Mesenchymal stem cell (in vitro differentiated cells and primary cell): ENCODE measurements at regions not wholly inside any gene's neighbourhood (a gene's known extent, or its start where the extent isn't known, plus 50 kb on each side); places are given as distances from the start of the nearest gene placed in this dataset.

Experiments used
- DNase-seq: peaks from one replicate; pipeline ENCODE4 v3.0.0-alpha.2; 2013
- H2AFZ ChIP-seq: one replicate; pipeline ENCODE4 v1.6.1; 2013; ENCODE audit warnings: low read depth, mild to moderate bottlenecking, control low read depth, inconsistent platforms, low read length, moderate library complexity
- H2AK5ac ChIP-seq: 2 replicates; pipeline ENCODE4 v1.6.1; 2013; ENCODE audit warnings: low read length, moderate library complexity, mild to moderate bottlenecking, inconsistent platforms; ENCODE audit not compliant: severe bottlenecking
- H2BK120ac ChIP-seq: one replicate; pipeline ENCODE4 v1.6.1; 2013; ENCODE audit warnings: low read depth, mild to moderate bottlenecking, inconsistent platforms, low read length, moderate library complexity
- H2BK12ac ChIP-seq, 2 experiments: one replicate each; pipeline ENCODE4 v1.6.1; 2013; ENCODE audit warnings: inconsistent platforms in 2 of 2, low read length in 2 of 2, mild to moderate bottlenecking in 2 of 2, moderate library complexity in 2 of 2, control low read depth in 1 of 2
- H2BK15ac ChIP-seq: one replicate; pipeline ENCODE4 v1.6.1; 2013; ENCODE audit warnings: mild to moderate bottlenecking, low read depth, inconsistent platforms; ENCODE audit not compliant: poor library complexity, severe bottlenecking
- H2BK5ac ChIP-seq: 2 replicates; pipeline ENCODE4 v1.6.1; 2013; ENCODE audit warnings: low read depth, mild to moderate bottlenecking, low read length, control low read depth, inconsistent platforms; ENCODE audit not compliant: poor library complexity, severe bottlenecking
- H3K14ac ChIP-seq, 2 experiments: one replicate each; pipeline ENCODE4 v1.6.1; 2013; ENCODE audit warnings: inconsistent platforms in 2 of 2, low read length in 2 of 2, control low read depth in 1 of 2, mild to moderate bottlenecking in 1 of 2, moderate library complexity in 1 of 2
- H3K18ac ChIP-seq, 2 experiments: one replicate each; pipeline ENCODE4 v1.6.1; 2013; ENCODE audit warnings: inconsistent platforms in 2 of 2, low read length in 2 of 2, control low read depth in 1 of 2, low read depth in 1 of 2, mild to moderate bottlenecking in 1 of 2
- H3K23ac ChIP-seq, 2 experiments: one replicate each; pipeline ENCODE4 v1.6.1; 2013; ENCODE audit warnings: inconsistent platforms in 2 of 2, low read length in 2 of 2, mild to moderate bottlenecking in 2 of 2, moderate library complexity in 2 of 2, control low read depth in 1 of 2
- H3K27ac ChIP-seq: 2 replicates; pipeline ENCODE4 v1.5.1; 2013; ENCODE audit warnings: mild to moderate bottlenecking, moderate library complexity, low read length, control low read depth, inconsistent platforms; ENCODE audit not compliant: poor library complexity, severe bottlenecking
- H3K27me3 ChIP-seq, 2 experiments: 2 replicates each; pipeline versions ENCODE4 v1.6.1 to v1.7.0; 2013; ENCODE audit warnings: low read length in 2 of 2, mild to moderate bottlenecking in 2 of 2, moderate library complexity in 2 of 2, control low read depth in 1 of 2, inconsistent platforms in 1 of 2; ENCODE audit not compliant: control insufficient read depth in 1 of 2, insufficient read depth in 1 of 2
- H3K36me3 ChIP-seq, 2 experiments: 2 replicates each; pipeline versions ENCODE4 v1.6.1 to v1.7.0; 2013; ENCODE audit warnings: low read length in 2 of 2, control low read depth in 1 of 2, inconsistent platforms in 1 of 2, low read depth in 1 of 2, mild to moderate bottlenecking in 1 of 2; ENCODE audit not compliant: insufficient read depth in 2 of 2, control insufficient read depth in 1 of 2
- H3K4ac ChIP-seq, 2 experiments: one replicate each; pipeline ENCODE4 v1.6.1; 2013; ENCODE audit warnings: inconsistent platforms in 2 of 2, low read length in 2 of 2, mild to moderate bottlenecking in 2 of 2, moderate library complexity in 2 of 2, control low read depth in 1 of 2, low read depth in 1 of 2
- H3K4me1 ChIP-seq: 2 replicates; pipeline ENCODE4 v1.6.1; 2013; ENCODE audit warnings: low read depth, low read length, control low read depth; ENCODE audit not compliant: control insufficient read depth, insufficient read depth
- H3K4me2 ChIP-seq: 2 replicates; pipeline ENCODE4 v1.6.1; 2013; ENCODE audit warnings: low read length, mild to moderate bottlenecking, inconsistent platforms; ENCODE audit not compliant: poor library complexity, severe bottlenecking
- H3K4me3 ChIP-seq, 2 experiments: 2 replicates each; pipeline versions ENCODE4 v1.5.1 to v1.7.0; 2013; ENCODE audit warnings: low read length in 2 of 2, mild to moderate bottlenecking in 2 of 2, control low read depth in 1 of 2, low read depth in 1 of 2; ENCODE audit not compliant: insufficient read depth in 1 of 2
- H3K79me1 ChIP-seq: replicated peaks from 2 replicates; pipeline ENCODE4 v1.6.1; 2013; ENCODE audit warnings: mild to moderate bottlenecking, control low read depth, low read length, inconsistent platforms; ENCODE audit not compliant: poor library complexity, severe bottlenecking
- H3K9ac ChIP-seq: 2 replicates; pipeline ENCODE4 v1.7.0; 2013; ENCODE audit warnings: mild to moderate bottlenecking, low read length, moderate library complexity
- H3K9me3 ChIP-seq: 2 replicates; pipeline ENCODE4 v1.7.0; 2013; ENCODE audit warnings: mild to moderate bottlenecking, low read length; ENCODE audit not compliant: control insufficient read depth
- H4K8ac ChIP-seq: one replicate; pipeline ENCODE4 v1.6.1; 2013; ENCODE audit warnings: inconsistent platforms, mild to moderate bottlenecking, low read length, moderate library complexity
- H4K91ac ChIP-seq: one replicate; pipeline ENCODE4 v1.6.1; 2013; ENCODE audit warnings: mild to moderate bottlenecking, low read length, inconsistent platforms
- WGBS: methylation state at CpG from one replicate; pipeline ENCODE4 v1.1.7; 2013; ENCODE audit warnings: mixed read lengths; 5-methylcytosine and 5-hydroxymethylcytosine counted together

- H3K9me3 ChIP-seq = no peaks in the 10 kb centered on the region
- no peak for DNase-seq
- no peak overlapping the region for H2AK5ac ChIP-seq
- H2BK5ac ChIP-seq = no peak overlapping the region
- no peak overlapping the region for H3K4me3 ChIP-seq
- H3K18ac ChIP-seq = no peak overlapping the region
- H3K4ac ChIP-seq = no peak overlapping the region
- H3K36me3 ChIP-seq = no peaks in the 10 kb centered on the region
- H3K14ac ChIP-seq = no peak overlapping the region
- H3K9ac ChIP-seq = no peak overlapping the region
- H2BK15ac ChIP-seq = no peak overlapping the region
- H2BK12ac ChIP-seq = no peak overlapping the region
- no peak overlapping the region for H3K23ac ChIP-seq
- no peak overlapping the region for H4K91ac ChIP-seq
- H3K4me1 ChIP-seq = no peaks in the 10 kb centered on the region
- WGBS = 83% methylated on average over 2 of the region's 2 CpGs
- no peaks in the 10 kb centered on the region for H3K79me1 ChIP-seq
- no peak overlapping the region for H4K8ac ChIP-seq
- H3K27ac ChIP-seq = no peak overlapping the region
- no peak overlapping the region for H2BK120ac ChIP-seq
- no peaks in the 10 kb centered on the region for H3K27me3 ChIP-seq
- H2AFZ ChIP-seq = no peak overlapping the region
- no peak overlapping the region for H3K4me2 ChIP-seq
Observed at GRCh38 chr17:14007951-14008350, 61.4 kb upstream of the COX10 start.

DNA sequence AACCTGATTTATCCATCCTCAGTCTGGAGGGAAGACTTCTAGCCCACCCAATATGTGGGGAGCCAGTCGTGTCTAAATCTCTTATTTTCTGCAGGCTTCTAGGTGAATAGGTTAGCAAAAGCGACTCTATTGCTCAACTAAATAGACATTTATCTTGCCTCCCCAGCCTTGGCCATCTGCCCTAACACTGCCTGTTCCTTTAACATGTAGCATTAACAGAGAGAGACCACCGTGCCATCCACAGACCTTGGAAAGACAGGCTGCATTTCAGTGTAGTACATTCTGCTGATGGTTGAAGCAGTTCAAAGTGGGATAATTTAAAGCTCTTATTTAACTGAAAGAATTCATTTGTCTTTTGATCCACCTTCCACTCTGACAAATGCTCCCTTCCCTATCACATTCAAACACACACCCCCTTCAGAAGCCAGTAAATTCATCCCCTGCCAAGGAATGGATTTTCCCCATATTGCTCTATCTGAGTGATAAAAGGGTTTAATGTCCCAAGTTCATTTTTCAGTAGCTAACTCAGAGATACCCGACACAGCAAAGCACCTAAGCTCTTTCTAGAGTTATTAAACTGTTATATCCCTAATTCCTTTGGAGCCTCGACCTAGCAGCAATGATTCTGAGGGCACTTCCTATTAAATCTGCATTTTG is 58.1 kb upstream of the COX10 start:
- Histone ChIP-seq H2BK15ac (no peak overlapping the region), H4K8ac (no peak overlapping the region), H3K23ac (no peak overlapping the region), H3K4me2 (no peak overlapping the region), H3K27ac (no peak overlapping the region), H2BK120ac (no peak overlapping the region), H3K27me3 (no peaks in the 10 kb centered on the region), H4K91ac (no peak overlapping the region), H2BK5ac (no peak overlapping the region), H3K79me1 (no peaks in the 10 kb centered on the region), H2AK5ac (no peak overlapping the region), H3K9ac (no peak overlapping the region), H2BK12ac (no peak overlapping the region), H3K36me3 (no peaks in the 10 kb centered on the region), H3K4me1 (no peaks in the 10 kb centered on the region), H3K4me3 (no peak overlapping the region), H3K14ac (peak overlapping the region in 1 of 2 experiments; percentile 12), H3K18ac (no peak overlapping the region), H2AFZ (no peak overlapping the region), H3K4ac (no peak overlapping the region), H3K9me3 (no peaks in the 10 kb centered on the region)
- DNase-seq = no peak
- WGBS = 66% methylated on average over 4 of the region's 5 CpGs

- H4K91ac ChIP-seq = no peak overlapping the region
- H3K14ac ChIP-seq = no peak overlapping the region
- H3K36me3 ChIP-seq = no peaks in the 10 kb centered on the region
- H3K23ac ChIP-seq = no peak overlapping the region
- no peak overlapping the region for H2BK120ac ChIP-seq
- H3K9ac ChIP-seq = no peak overlapping the region
- H2AK5ac ChIP-seq = no peak overlapping the region
- H4K8ac ChIP-seq = no peak overlapping the region
- H3K4me3 ChIP-seq = no peak overlapping the region
- no peak overlapping the region for H2BK12ac ChIP-seq
- H3K9me3 ChIP-seq = no peaks in the 10 kb centered on the region
- H3K18ac ChIP-seq = no peak overlapping the region
- no peak overlapping the region for H2BK15ac ChIP-seq
- no peak overlapping the region for H2AFZ ChIP-seq
- H3K4me1 ChIP-seq = no peaks in the 10 kb centered on the region
- H3K4me2 ChIP-seq = no peak overlapping the region
- H3K27me3 ChIP-seq = no peaks in the 10 kb centered on the region
- 80% methylated on average over 1 of the region's 4 CpGs for WGBS
- DNase-seq = no peak
- H3K79me1 ChIP-seq = no peaks in the 10 kb centered on the region
- H3K27ac ChIP-seq = no peak overlapping the region
- no peak overlapping the region for H2BK5ac ChIP-seq
- H3K4ac ChIP-seq = no peak overlapping the region
Observed at GRCh38 chr17:14011740-14012405, 57.4 kb upstream of the COX10 start.

- DNase-seq = no peak
- Histone ChIP-seq H3K4ac (no peak overlapping the region), H2BK12ac (no peak overlapping the region), H3K79me1 (no peaks in the 10 kb centered on the region), H3K4me1 (no peaks in the 10 kb centered on the region), H3K14ac (no peak overlapping the region), H3K18ac (no peak overlapping the region), H4K8ac (no peak overlapping the region), H2AK5ac (no peak overlapping the region), H3K9ac (no peak overlapping the region), H2AFZ (no peak overlapping the region), H2BK5ac (no peak overlapping the region), H3K23ac (no peak overlapping the region), H2BK15ac (no peak overlapping the region), H3K27ac (no peak overlapping the region), H4K91ac (no peak overlapping the region), H3K9me3 (no peaks in the 10 kb centered on the region), H3K27me3 (no peaks in the 10 kb centered on the region), H3K4me2 (no peak overlapping the region), H3K4me3 (no peak overlapping the region), H2BK120ac (no peak overlapping the region), H3K36me3 (no peaks in the 10 kb centered on the region)
- 89% methylated on average over 7 of the region's 7 CpGs for WGBS
Observed at GRCh38 chr17:14014657-14015056, 54.6 kb upstream of the COX10 start.
